Ishikawa (cell line): ENCODE measurements at regions not wholly inside any gene's neighbourhood (a gene's known extent, or its start where the extent isn't known, plus 50 kb on each side); places are given as distances from the start of the nearest gene placed in this dataset.

Experiments
- CEBPB ChIP-seq: IDR thresholded peaks from 2 replicates; pipeline ENCODE4 v1.6.1; 2012
- CREB1 ChIP-seq: IDR thresholded peaks from 2 replicates; pipeline ENCODE4 v1.6.1; 2012; ENCODE audit warnings: low read depth
- EGR1 ChIP-seq: IDR thresholded peaks from 2 replicates; pipeline ENCODE4 v1.6.1; 2012
- EP300 ChIP-seq: IDR thresholded peaks from 2 replicates; pipeline ENCODE4 v1.6.1; 2012; ENCODE audit warnings: borderline replicate concordance
- FOXM1 ChIP-seq: IDR thresholded peaks from 2 replicates; pipeline ENCODE4 v1.6.1; 2012; ENCODE audit warnings: low read depth, borderline replicate concordance
- NFIC ChIP-seq: IDR thresholded peaks from 2 replicates; pipeline ENCODE4 v1.6.1; 2012
- RAD21 ChIP-seq: IDR thresholded peaks from 2 replicates; pipeline ENCODE4 v1.6.1; 2012; ENCODE audit warnings: low read depth
- TAF1 ChIP-seq: IDR thresholded peaks from 2 replicates; pipeline ENCODE4 v1.6.1; 2012; ENCODE audit warnings: low read depth, mild to moderate bottlenecking
- TCF12 ChIP-seq: IDR thresholded peaks from 2 replicates; pipeline ENCODE4 v1.6.1; 2012; ENCODE audit warnings: low read depth
- TEAD4 ChIP-seq: IDR thresholded peaks from 2 replicates; pipeline ENCODE4 v1.6.1; 2012
- YY1 ChIP-seq: IDR thresholded peaks from 2 replicates; pipeline ENCODE4 v1.6.1; 2012; ENCODE audit warnings: low read depth
- ZBTB7A ChIP-seq: IDR thresholded peaks from 2 replicates; pipeline ENCODE4 v1.6.1; 2012; ENCODE audit warnings: low read depth
- TF ChIP-seq, protein P1 (sequence below): IDR thresholded peaks from 2 replicates; pipeline ENCODE4 v1.6.1; 2012
- TF ChIP-seq, protein P2 (sequence below): IDR thresholded peaks from 2 replicates; pipeline ENCODE4 v1.6.1; 2012
- TF ChIP-seq, protein P3 (sequence below): IDR thresholded peaks from 2 replicates; pipeline ENCODE4 v1.6.1; 2012; ENCODE audit warnings: low read depth, mild to moderate bottlenecking

DNA sequence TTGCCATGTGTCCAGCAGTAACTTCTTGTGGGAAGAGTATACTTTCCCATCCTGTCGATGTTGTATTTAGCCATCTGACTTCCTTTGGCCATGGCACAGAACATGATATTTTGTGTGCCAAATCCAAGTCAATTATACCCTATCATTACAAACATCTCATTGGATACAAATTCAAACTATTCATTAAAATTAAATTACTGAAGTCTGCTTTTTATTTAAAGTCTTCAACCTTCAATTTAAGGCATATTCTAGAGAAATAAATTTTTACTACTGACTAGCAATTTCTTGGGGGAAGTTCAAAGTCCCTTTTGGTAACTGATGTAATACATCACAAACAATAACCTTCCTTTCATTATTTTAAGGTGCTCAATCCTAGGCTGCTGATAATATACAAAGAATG lies 192.6 kb downstream of the SLC6A15 start:
- TF ChIP-seq ZBTB7A (no peak), TAF1 (no peak), TEAD4 (no peak), TCF12 (no peak), EP300 (no peak), NFIC (no peak)
- TF ChIP-seq, protein P1, sequence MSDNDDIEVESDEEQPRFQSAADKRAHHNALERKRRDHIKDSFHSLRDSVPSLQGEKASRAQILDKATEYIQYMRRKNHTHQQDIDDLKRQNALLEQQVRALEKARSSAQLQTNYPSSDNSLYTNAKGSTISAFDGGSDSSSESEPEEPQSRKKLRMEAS, result no peak
- TF ChIP-seq, protein P2, sequence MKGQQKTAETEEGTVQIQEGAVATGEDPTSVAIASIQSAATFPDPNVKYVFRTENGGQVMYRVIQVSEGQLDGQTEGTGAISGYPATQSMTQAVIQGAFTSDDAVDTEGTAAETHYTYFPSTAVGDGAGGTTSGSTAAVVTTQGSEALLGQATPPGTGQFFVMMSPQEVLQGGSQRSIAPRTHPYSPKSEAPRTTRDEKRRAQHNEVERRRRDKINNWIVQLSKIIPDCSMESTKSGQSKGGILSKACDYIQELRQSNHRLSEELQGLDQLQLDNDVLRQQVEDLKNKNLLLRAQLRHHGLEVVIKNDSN, result no peak

DNA sequence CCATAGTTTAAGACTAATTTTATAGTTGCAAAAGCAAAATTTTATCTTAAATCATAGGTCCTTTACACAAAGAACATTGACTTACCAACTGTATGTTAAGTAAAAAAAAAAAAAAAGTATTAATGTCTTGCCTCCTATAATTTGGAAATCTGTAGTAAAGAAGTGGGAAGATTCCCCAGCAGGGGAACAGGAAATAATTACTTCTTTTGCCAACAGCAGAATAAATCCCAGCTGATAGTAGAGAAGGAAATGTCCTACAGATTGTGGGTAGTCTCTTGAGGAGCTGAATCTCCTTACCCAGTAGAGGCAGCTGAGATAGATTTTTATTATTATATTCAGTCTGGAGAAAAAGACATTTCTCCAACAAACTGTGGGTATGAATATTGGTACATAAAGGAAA lies 193.7 kb downstream of the SLC6A15 start:
- TF ChIP-seq, protein P2, result no peak
- TF ChIP-seq, protein P1, result no peak
- no peak for TF ChIP-seq FOXM1
- no peak for TF ChIP-seq ZBTB7A
- no peak for TF ChIP-seq NFIC
- TF ChIP-seq RAD21, result no peak
- TF ChIP-seq EP300, result no peak
- TF ChIP-seq CEBPB, result no peak
- no peak for TF ChIP-seq CREB1
- TF ChIP-seq, protein P3, sequence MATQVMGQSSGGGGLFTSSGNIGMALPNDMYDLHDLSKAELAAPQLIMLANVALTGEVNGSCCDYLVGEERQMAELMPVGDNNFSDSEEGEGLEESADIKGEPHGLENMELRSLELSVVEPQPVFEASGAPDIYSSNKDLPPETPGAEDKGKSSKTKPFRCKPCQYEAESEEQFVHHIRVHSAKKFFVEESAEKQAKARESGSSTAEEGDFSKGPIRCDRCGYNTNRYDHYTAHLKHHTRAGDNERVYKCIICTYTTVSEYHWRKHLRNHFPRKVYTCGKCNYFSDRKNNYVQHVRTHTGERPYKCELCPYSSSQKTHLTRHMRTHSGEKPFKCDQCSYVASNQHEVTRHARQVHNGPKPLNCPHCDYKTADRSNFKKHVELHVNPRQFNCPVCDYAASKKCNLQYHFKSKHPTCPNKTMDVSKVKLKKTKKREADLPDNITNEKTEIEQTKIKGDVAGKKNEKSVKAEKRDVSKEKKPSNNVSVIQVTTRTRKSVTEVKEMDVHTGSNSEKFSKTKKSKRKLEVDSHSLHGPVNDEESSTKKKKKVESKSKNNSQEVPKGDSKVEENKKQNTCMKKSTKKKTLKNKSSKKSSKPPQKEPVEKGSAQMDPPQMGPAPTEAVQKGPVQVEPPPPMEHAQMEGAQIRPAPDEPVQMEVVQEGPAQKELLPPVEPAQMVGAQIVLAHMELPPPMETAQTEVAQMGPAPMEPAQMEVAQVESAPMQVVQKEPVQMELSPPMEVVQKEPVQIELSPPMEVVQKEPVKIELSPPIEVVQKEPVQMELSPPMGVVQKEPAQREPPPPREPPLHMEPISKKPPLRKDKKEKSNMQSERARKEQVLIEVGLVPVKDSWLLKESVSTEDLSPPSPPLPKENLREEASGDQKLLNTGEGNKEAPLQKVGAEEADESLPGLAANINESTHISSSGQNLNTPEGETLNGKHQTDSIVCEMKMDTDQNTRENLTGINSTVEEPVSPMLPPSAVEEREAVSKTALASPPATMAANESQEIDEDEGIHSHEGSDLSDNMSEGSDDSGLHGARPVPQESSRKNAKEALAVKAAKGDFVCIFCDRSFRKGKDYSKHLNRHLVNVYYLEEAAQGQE, result no peak
- no peak for TF ChIP-seq TEAD4
- no peak for TF ChIP-seq TCF12
- no peak for TF ChIP-seq TAF1
- no peak for TF ChIP-seq EGR1
- no peak for TF ChIP-seq YY1

DNA sequence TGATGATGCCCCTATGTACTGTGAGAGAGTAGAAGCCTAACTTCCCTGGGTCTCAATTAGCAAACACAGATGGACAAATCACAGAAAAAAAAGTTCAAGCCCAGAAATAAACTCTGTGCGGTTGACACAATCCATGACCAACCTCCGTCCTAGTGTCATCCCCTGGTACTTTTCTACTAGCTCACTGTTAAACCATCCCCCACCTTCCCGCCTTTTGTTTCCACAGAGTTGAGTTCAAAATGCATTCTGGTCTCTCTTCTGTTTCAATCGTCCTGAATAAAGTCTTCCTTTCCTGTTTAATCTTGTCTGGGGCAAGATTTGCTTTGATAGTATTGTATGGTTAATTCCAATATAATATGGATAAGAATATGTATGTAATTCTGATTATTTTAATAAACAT lies 199.9 kb downstream of the SLC6A15 start:
- TF ChIP-seq CEBPB (no peak), YY1 (no peak), NFIC (no peak), EGR1 (no peak), RAD21 (no peak), ZBTB7A (no peak), TCF12 (no peak), EP300 (no peak), CREB1 (no peak)
- TF ChIP-seq, protein P3, result no peak
- TF ChIP-seq, protein P1, result no peak

DNA sequence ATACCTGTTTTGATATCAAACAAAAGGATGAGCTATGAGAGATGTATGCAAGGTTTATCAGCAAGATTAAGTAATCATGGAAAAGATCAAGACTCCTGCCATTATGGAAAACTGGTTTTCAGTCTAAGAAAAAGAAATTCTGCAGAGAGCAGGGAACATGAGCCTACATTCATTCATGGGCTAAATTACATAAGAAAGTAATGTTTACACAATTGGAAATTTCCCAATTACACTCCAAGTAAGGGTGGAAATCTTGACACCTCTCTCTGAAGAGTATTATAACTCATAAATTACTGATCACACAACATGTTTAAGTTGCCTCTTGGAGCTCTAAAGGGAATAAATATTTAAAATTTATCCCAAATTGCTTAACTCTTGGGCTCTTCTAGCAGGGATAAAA lies 206.2 kb downstream of the SLC6A15 start:
- no peak for TF ChIP-seq CEBPB
- TF ChIP-seq, protein P3, result no peak
- TF ChIP-seq, protein P2, result no peak
- no peak for TF ChIP-seq NFIC
- TF ChIP-seq CREB1, result no peak
- no peak for TF ChIP-seq TAF1
- no peak for TF ChIP-seq TEAD4
- TF ChIP-seq RAD21, result no peak
- TF ChIP-seq TCF12, result no peak
- TF ChIP-seq, protein P1, result no peak
- no peak for TF ChIP-seq FOXM1
- TF ChIP-seq EP300, result no peak
- TF ChIP-seq ZBTB7A, result no peak
- no peak for TF ChIP-seq YY1
- TF ChIP-seq EGR1, result no peak
